ENCODE measurements at regions not wholly inside any gene's neighbourhood (a gene's known extent, or its start where the extent isn't known, plus 50 kb on each side); places are given as distances from the start of the nearest gene placed in this dataset.
"Not testable (repeated sequence)": the region's sequence is repeated elsewhere in the genome, so short reads cannot be mapped to it uniquely, and the experiment has no call there.

- H3K9me3 ChIP-seq (ENCODE audit: severe bottlenecking): no peaks in the 10 kb centered on the region
- no peak overlapping the region for H3K4me3 ChIP-seq (ENCODE audit: low read depth, low read length)
- no peak for TF ChIP-seq CTCF (IDR thresholded peaks at IDR 0.05; ENCODE audit: low read depth, low read length)
- no peaks in the 10 kb centered on the region for H3K36me3 ChIP-seq
- DNase-seq: no peak
- no peak overlapping the region for H3K27ac ChIP-seq
- H3K27me3 ChIP-seq (ENCODE audit: insufficient read depth, low read depth, severe bottlenecking): no peaks in the 10 kb centered on the region
These were observed 412.1 kb downstream of the LTN1 start for GRCh38 chr21:28580585-28580984.

GRCh38 chr21:28579986-28580550 lies 412.6 kb downstream of the LTN1 start:
- Histone ChIP-seq H3K36me3 (no peaks in the 10 kb centered on the region), H3K4me3 (ENCODE audit: low read depth, low read length) (no peak overlapping the region), H3K27ac (no peak overlapping the region), H3K27me3 (ENCODE audit: insufficient read depth, low read depth, severe bottlenecking) (no peaks in the 10 kb centered on the region), H3K9me3 (ENCODE audit: severe bottlenecking) (no peaks in the 10 kb centered on the region)
- no peak for TF ChIP-seq CTCF (IDR thresholded peaks at IDR 0.05; ENCODE audit: low read depth, low read length)
- DNase-seq: no peak

GRCh38 chr21:28568692-28569091 lies 424.0 kb downstream of the LTN1 start:
- no peaks in the 10 kb centered on the region for H3K36me3 ChIP-seq
- TF ChIP-seq CTCF (IDR thresholded peaks at IDR 0.05; ENCODE audit: low read depth, low read length): no peak
- no peaks in the 10 kb centered on the region for H3K9me3 ChIP-seq (ENCODE audit: severe bottlenecking)
- no peak overlapping the region for H3K4me3 ChIP-seq (ENCODE audit: low read depth, low read length)
- H3K27ac ChIP-seq: no peak overlapping the region
- DNase-seq: no peak
- H3K27me3 ChIP-seq (ENCODE audit: insufficient read depth, low read depth, severe bottlenecking): no peaks in the 10 kb centered on the region

- H3K4me3 ChIP-seq (ENCODE audit: low read depth, low read length); H3K36me3 ChIP-seq; DNase-seq; H3K27me3 ChIP-seq (ENCODE audit: insufficient read depth, low read depth, severe bottlenecking); H3K27ac ChIP-seq; H3K9me3 ChIP-seq (ENCODE audit: severe bottlenecking): not testable (repeated sequence)
These were observed 428.7 kb downstream of the LTN1 start for GRCh38 chr21:28563933-28564332.

GRCh38 chr21:28561772-28562171 lies 430.9 kb downstream of the LTN1 start:
- Histone ChIP-seq H3K9me3 (ENCODE audit: severe bottlenecking) (peaks cover 3% of the 10 kb centered on the region), H3K27ac (no peak overlapping the region), H3K36me3 (no peaks in the 10 kb centered on the region), H3K4me3 (ENCODE audit: low read depth, low read length) (no peak overlapping the region), H3K27me3 (ENCODE audit: insufficient read depth, low read depth, severe bottlenecking) (peaks cover 5% of the 10 kb centered on the region)
- no peak for TF ChIP-seq CTCF (IDR thresholded peaks at IDR 0.05; ENCODE audit: low read depth, low read length)
- no peak for DNase-seq

- peak; percentile 50 for DNase-seq
- no peak overlapping the region for H3K27ac ChIP-seq
- peaks cover 3% of the 10 kb centered on the region for H3K9me3 ChIP-seq (ENCODE audit: severe bottlenecking)
- no peaks in the 10 kb centered on the region for H3K36me3 ChIP-seq
- H3K4me3 ChIP-seq (ENCODE audit: low read depth, low read length): peak overlapping the region; percentile 11; the same call in 1 of the 2 replicates
- H3K27me3 ChIP-seq (ENCODE audit: insufficient read depth, low read depth, severe bottlenecking): no peaks in the 10 kb centered on the region
- TF ChIP-seq CTCF (IDR thresholded peaks at IDR 0.05; ENCODE audit: low read depth, low read length): no peak
These were observed 437.8 kb downstream of the LTN1 start for GRCh38 chr21:28554660-28555475.
